Neuronal stem cell (in vitro differentiated cells): ENCODE measurements at regions not wholly inside any gene's neighbourhood (a gene's known extent, or its start where the extent isn't known, plus 50 kb on each side); places are given as distances from the start of the nearest gene placed in this dataset.

ENCODE experiments used
- DNase-seq: peaks from one replicate; pipeline ENCODE4 v3.0.0-alpha.2; 2013; ENCODE audit warnings: low spot score
- H2AFZ ChIP-seq: one replicate; pipeline ENCODE4 v1.6.1; 2013; ENCODE audit warnings: mild to moderate bottlenecking, low read length, inconsistent platforms
- H2AK5ac ChIP-seq: 2 replicates; pipeline ENCODE4 v1.6.1; 2013; ENCODE audit warnings: low read depth, mild to moderate bottlenecking, inconsistent platforms, low read length, moderate library complexity, mixed read lengths
- H2BK120ac ChIP-seq: 2 replicates; pipeline ENCODE4 v1.6.1; 2013; ENCODE audit warnings: low read depth, mild to moderate bottlenecking, inconsistent platforms, low read length, moderate library complexity, mixed read lengths
- H2BK12ac ChIP-seq: one replicate; pipeline ENCODE4 v1.6.1; 2013; ENCODE audit warnings: low read length, inconsistent platforms
- H2BK15ac ChIP-seq: 2 replicates; pipeline ENCODE4 v1.6.1; 2013; ENCODE audit warnings: mild to moderate bottlenecking, low read length, inconsistent platforms, mixed read lengths
- H2BK5ac ChIP-seq: one replicate; pipeline ENCODE4 v1.6.1; 2013; ENCODE audit warnings: inconsistent platforms, mild to moderate bottlenecking, low read length, moderate library complexity
- H3K14ac ChIP-seq: one replicate; pipeline ENCODE4 v1.6.1; 2013; ENCODE audit warnings: low read length, inconsistent platforms
- H3K18ac ChIP-seq: 2 replicates; pipeline ENCODE4 v1.6.1; 2013; ENCODE audit warnings: low read length, inconsistent platforms
- H3K23ac ChIP-seq: 2 replicates; pipeline ENCODE4 v1.6.1; 2013; ENCODE audit warnings: low read depth, mild to moderate bottlenecking, mixed read lengths, low read length, inconsistent platforms; ENCODE audit not compliant: poor library complexity
- H3K27ac ChIP-seq: replicated peaks from 3 replicates; pipeline ENCODE4 v1.5.1; 2013; ENCODE audit warnings: low read length, inconsistent platforms
- H3K27me3 ChIP-seq, 3 experiments: 2 replicates each; pipeline ENCODE4 v1.6.1; 2013; ENCODE audit warnings: low read length in 3 of 3, mild to moderate bottlenecking in 2 of 3, inconsistent platforms in 1 of 3, low read depth in 1 of 3, mixed read lengths in 1 of 3, moderate library complexity in 1 of 3; ENCODE audit not compliant: control insufficient read depth in 3 of 3, insufficient read depth in 3 of 3
- H3K36me3 ChIP-seq, 2 donors: replicated peaks in 1 of 2; 2 replicates each; pipeline ENCODE4 v1.6.1; 2013; ENCODE audit warnings: low read length in 2 of 2; ENCODE audit not compliant: control insufficient read depth in 2 of 2, insufficient read depth in 2 of 2
- H3K4ac ChIP-seq: 2 replicates; pipeline ENCODE4 v1.6.1; 2013; ENCODE audit warnings: inconsistent platforms, mild to moderate bottlenecking, low read length, moderate library complexity
- H3K4me1 ChIP-seq, 2 donors: 1 replicate in 1 of 2; 2 replicates in 1 of 2; pipeline ENCODE4 v1.6.1; 2013; ENCODE audit warnings: low read length in 2 of 2, low read depth in 1 of 2; ENCODE audit not compliant: control insufficient read depth in 2 of 2, insufficient read depth in 1 of 2
- H3K4me2 ChIP-seq: one replicate; pipeline ENCODE4 v1.6.1; 2013; ENCODE audit warnings: mild to moderate bottlenecking, low read length, inconsistent platforms; ENCODE audit not compliant: insufficient read depth, poor library complexity, severe bottlenecking
- H3K4me3 ChIP-seq, 2 donors: 2 replicates each; pipeline ENCODE4 v1.5.1; 2013; ENCODE audit warnings: low read length in 2 of 2, mild to moderate bottlenecking in 2 of 2, inconsistent platforms in 1 of 2, moderate library complexity in 1 of 2
- H3K79me1 ChIP-seq: one replicate; pipeline ENCODE4 v1.6.1; 2013; ENCODE audit warnings: low read depth, mild to moderate bottlenecking, inconsistent platforms, low read length, moderate library complexity
- H3K9ac ChIP-seq: one replicate; pipeline ENCODE4 v1.6.1; 2013; ENCODE audit warnings: mild to moderate bottlenecking, low read depth, low read length, inconsistent platforms; ENCODE audit not compliant: poor library complexity
- H3K9me3 ChIP-seq, 2 donors: replicated peaks in 1 of 2; 2 replicates each; pipeline versions ENCODE3 to v1.6.1; 2013; ENCODE audit warnings: low read length in 2 of 2, mild to moderate bottlenecking in 2 of 2, inconsistent platforms in 1 of 2, low read depth in 1 of 2, mixed read lengths in 1 of 2, moderate library complexity in 1 of 2; ENCODE audit not compliant: control insufficient read depth in 2 of 2, insufficient read depth in 1 of 2
- H4K8ac ChIP-seq: one replicate; pipeline ENCODE4 v1.6.1; 2013; ENCODE audit warnings: low read depth, mild to moderate bottlenecking, inconsistent platforms, low read length, moderate library complexity
- H4K91ac ChIP-seq: one replicate; pipeline ENCODE4 v1.6.1; 2013; ENCODE audit warnings: low read length, low read depth, mild to moderate bottlenecking, inconsistent platforms; ENCODE audit not compliant: poor library complexity
- WGBS, 2 donors: extraction: QIAGEN DNeasy Blood & Tissue Kit; methylation state at CpG; one replicate each; pipeline ENCODE4 v1.1.7; 2013; ENCODE audit warnings: missing lambda C conversion rate in 2 of 2, mixed read lengths in 1 of 2; ENCODE audit not compliant: insufficient read length in 2 of 2, insufficient replicate concordance in 1 of 2; ENCODE audit errors: extremely low coverage in 2 of 2; 5-methylcytosine and 5-hydroxymethylcytosine counted together

- Histone ChIP-seq H2BK120ac (no peak overlapping the region), H3K4ac (no peak overlapping the region), H2AK5ac (no peak overlapping the region), H2AFZ (no peak overlapping the region), H2BK5ac (no peak overlapping the region), H3K14ac (no peak overlapping the region), H2BK12ac (no peak overlapping the region), H3K27me3 (no peaks in the 10 kb centered on the region), H3K23ac (no peak overlapping the region), H3K27ac (no peak overlapping the region), H4K8ac (no peak overlapping the region), H3K4me1 (peaks cover 0 to 11% of the 10 kb centered on the region in 2 donors), H3K36me3 (no peaks in the 10 kb centered on the region), H4K91ac (no peak overlapping the region), H3K4me3 (no peak overlapping the region), H2BK15ac (no peak overlapping the region), H3K9me3 (no peaks in the 10 kb centered on the region), H3K79me1 (no peaks in the 10 kb centered on the region), H3K18ac (no peak overlapping the region), H3K9ac (no peak overlapping the region), H3K4me2 (no peak overlapping the region)
- no CpG with 5 or more reads among the region's 3 CpGs for WGBS, 2 donors
- DNase-seq: no peak
Observed at GRCh38 chr7:33809228-33809627, 96.1 kb upstream of the BMPER start.

GRCh38 chr7:33810356-33810755 is 95.0 kb upstream of the BMPER start:
- Histone ChIP-seq H3K9ac (no peak overlapping the region), H3K14ac (no peak overlapping the region), H3K9me3 (no peaks in the 10 kb centered on the region), H3K27me3 (no peaks in the 10 kb centered on the region), H2BK120ac (no peak overlapping the region), H2BK15ac (no peak overlapping the region), H3K4me2 (no peak overlapping the region), H2AK5ac (no peak overlapping the region), H4K8ac (no peak overlapping the region), H3K18ac (no peak overlapping the region), H2BK5ac (no peak overlapping the region), H3K36me3 (no peaks in the 10 kb centered on the region), H2AFZ (no peak overlapping the region), H3K79me1 (no peaks in the 10 kb centered on the region), H3K4me1 (peaks cover 0 to 12% of the 10 kb centered on the region in 2 donors), H3K23ac (no peak overlapping the region), H2BK12ac (no peak overlapping the region), H3K4ac (no peak overlapping the region), H4K91ac (no peak overlapping the region), H3K4me3 (no peak overlapping the region), H3K27ac (no peak overlapping the region)
- no peak for DNase-seq
- no CpG with 5 or more reads among the region's 4 CpGs for WGBS, 2 donors

GRCh38 chr7:33813331-33813730 is 92.0 kb upstream of the BMPER start:
- Histone ChIP-seq H3K4me2 (no peak overlapping the region), H2BK15ac (no peak overlapping the region), H2BK5ac (no peak overlapping the region), H2AK5ac (no peak overlapping the region), H2BK120ac (no peak overlapping the region), H3K9me3 (no peaks in the 10 kb centered on the region), H3K23ac (no peak overlapping the region), H3K18ac (no peak overlapping the region), H3K27ac (no peak overlapping the region), H3K4ac (no peak overlapping the region), H3K4me1 (peaks cover 0 to 3% of the 10 kb centered on the region in 2 donors), H2AFZ (no peak overlapping the region), H3K14ac (no peak overlapping the region), H3K79me1 (no peaks in the 10 kb centered on the region), H3K9ac (no peak overlapping the region), H2BK12ac (no peak overlapping the region), H3K4me3 (no peak overlapping the region), H3K36me3 (no peaks in the 10 kb centered on the region), H4K8ac (no peak overlapping the region), H3K27me3 (no peaks in the 10 kb centered on the region), H4K91ac (no peak overlapping the region)
- no CpG with 5 or more reads among the region's 4 CpGs for WGBS, 2 donors
- no peak for DNase-seq

DNA sequence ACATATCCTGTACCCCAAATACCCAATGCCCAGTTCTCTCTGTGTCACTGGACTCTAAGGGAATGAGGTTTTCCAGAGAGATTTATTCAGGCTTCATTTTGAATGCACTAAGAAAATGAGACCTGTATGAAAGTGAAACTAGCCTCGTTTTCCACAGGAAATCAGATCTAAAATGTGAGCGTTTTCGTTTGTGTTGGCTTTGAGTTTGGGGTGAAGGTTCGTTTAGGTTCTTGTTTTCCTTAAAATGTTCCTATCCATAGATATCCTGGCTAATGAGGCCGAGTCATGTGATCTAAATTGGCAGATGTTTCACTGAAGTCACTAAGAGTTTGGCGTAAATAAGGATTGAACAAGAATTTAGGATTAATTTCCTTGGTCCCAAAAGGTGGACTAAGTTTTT is 90.9 kb upstream of the BMPER start:
- no peak for DNase-seq
- Histone ChIP-seq H4K91ac (no peak overlapping the region), H2AK5ac (no peak overlapping the region), H3K36me3 (no peaks in the 10 kb centered on the region), H3K9ac (no peak overlapping the region), H3K4ac (no peak overlapping the region), H4K8ac (no peak overlapping the region), H3K79me1 (no peaks in the 10 kb centered on the region), H3K27ac (no peak overlapping the region), H3K18ac (no peak overlapping the region), H3K14ac (no peak overlapping the region), H2BK12ac (no peak overlapping the region), H3K9me3 (no peaks in the 10 kb centered on the region), H3K23ac (no peak overlapping the region), H3K4me3 (no peak overlapping the region), H3K4me2 (no peak overlapping the region), H2BK5ac (no peak overlapping the region), H2BK120ac (no peak overlapping the region), H2BK15ac (no peak overlapping the region), H3K4me1 (peaks cover 0 to 3% of the 10 kb centered on the region in 2 donors), H3K27me3 (no peaks in the 10 kb centered on the region), H2AFZ (no peak overlapping the region)
- WGBS, 2 donors: no CpG with 5 or more reads among the region's 6 CpGs
